OCI-LY3 (cell line): ENCODE measurements at regions not wholly inside any gene's neighbourhood (a gene's known extent, or its start where the extent isn't known, plus 50 kb on each side); places are given as distances from the start of the nearest gene placed in this dataset.
"Not testable (repeated sequence)": the region's sequence is repeated elsewhere in the genome, so short reads cannot be mapped to it uniquely, and the experiment has no call there.

Experiments used
- CTCF ChIP-seq: fragments of 200-600, 300-600 bp; sonication (generic); IDR thresholded peaks from 2 replicates; pipeline ENCODE4 v1.5.1; 2014; ENCODE audit warnings: antibody characterized with exemption, low read length, low read depth
- EZH2phosphoT487 ChIP-seq: fragments of 200-600 bp; shearing (Covaris generic); IDR thresholded peaks from 2 replicates; pipeline ENCODE4 v1.6.1; 2018; ENCODE audit warnings: antibody characterized with exemption, mixed run types, low read depth

- not testable (repeated sequence) for TF ChIP-seq CTCF, EZH2phosphoT487
Observed at GRCh38 chr11:71712846-71713245, 120.2 kb upstream of the DEFB108B start.
